Esophagus squamous epithelium (tissue), 4 donors: ENCODE measurements at regions not wholly inside any gene's neighbourhood (a gene's known extent, or its start where the extent isn't known, plus 50 kb on each side); places are given as distances from the start of the nearest gene placed in this dataset.

ENCODE experiments used
- CTCF ChIP-seq, 6 experiments: fragments of 450-650 bp in 4 of 6; fragments of 200-600 bp in 2 of 6; sonication (generic) in 2 of 6; IDR thresholded peaks; one replicate each; pipeline ENCODE4 v1.5.1; 2016 to 2019; ENCODE audit warnings: antibody characterized with exemption in 6 of 6, mild to moderate bottlenecking in 4 of 6, moderate library complexity in 4 of 6
- POLR2A ChIP-seq, 4 donors: fragments of 450-650 bp; IDR thresholded peaks; one replicate each; pipeline ENCODE4 v1.6.1; 2017; ENCODE audit warnings: antibody characterized with exemption in 4 of 4, mild to moderate bottlenecking in 4 of 4, moderate library complexity in 3 of 4

GRCh38 chr16:85254051-85254450, 141.8 kb upstream of the CIBAR2 start:
- no peak for TF ChIP-seq POLR2A (IDR thresholded peaks at IDR 0.05)
- no peak for TF ChIP-seq CTCF (IDR thresholded peaks at IDR 0.05)
